LNCAP (cell line): ENCODE measurements at regions not wholly inside any gene's neighbourhood (a gene's known extent, or its start where the extent isn't known, plus 50 kb on each side); places are given as distances from the start of the nearest gene placed in this dataset.

Experiments used
- TF ChIP-seq, protein P1 (sequence below): fragments of 450-650 bp; IDR thresholded peaks from 2 replicates; pipeline ENCODE4 v1.5.1; 2017; ENCODE audit warnings: mild to moderate bottlenecking

DNA sequence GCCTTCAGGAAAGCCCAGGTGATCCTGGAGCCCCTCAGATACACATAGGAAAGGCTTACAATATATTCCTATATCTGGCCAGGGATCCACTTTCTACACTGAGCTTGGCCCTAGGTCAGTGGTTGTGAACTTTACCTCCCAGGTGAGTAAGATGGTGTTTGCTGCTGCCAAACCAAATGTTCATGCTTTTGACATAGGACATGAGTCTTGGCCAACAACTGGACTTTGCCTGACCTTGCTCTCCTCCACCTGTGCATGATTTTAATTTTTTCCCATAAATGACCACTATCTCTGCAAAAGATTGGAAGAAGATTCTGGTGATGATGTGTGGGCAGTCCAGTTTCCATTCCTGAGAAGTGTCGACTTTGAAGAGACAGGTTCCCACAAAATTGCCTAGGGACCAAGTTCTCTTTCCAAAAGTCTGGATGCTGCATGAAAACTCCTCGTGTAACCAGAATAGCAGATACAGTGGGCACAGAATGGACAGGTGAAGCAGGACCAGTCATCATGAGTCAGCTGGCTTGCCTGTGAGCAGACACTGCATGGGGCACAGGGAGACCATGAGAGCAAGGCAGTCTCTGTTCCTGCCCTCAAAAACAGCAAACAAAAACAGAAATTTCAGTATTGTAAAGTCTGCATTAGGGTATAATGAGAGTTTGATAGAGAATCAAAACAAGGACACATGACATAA, 226.4 kb upstream of the MON1B start:
- TF ChIP-seq, protein P1, sequence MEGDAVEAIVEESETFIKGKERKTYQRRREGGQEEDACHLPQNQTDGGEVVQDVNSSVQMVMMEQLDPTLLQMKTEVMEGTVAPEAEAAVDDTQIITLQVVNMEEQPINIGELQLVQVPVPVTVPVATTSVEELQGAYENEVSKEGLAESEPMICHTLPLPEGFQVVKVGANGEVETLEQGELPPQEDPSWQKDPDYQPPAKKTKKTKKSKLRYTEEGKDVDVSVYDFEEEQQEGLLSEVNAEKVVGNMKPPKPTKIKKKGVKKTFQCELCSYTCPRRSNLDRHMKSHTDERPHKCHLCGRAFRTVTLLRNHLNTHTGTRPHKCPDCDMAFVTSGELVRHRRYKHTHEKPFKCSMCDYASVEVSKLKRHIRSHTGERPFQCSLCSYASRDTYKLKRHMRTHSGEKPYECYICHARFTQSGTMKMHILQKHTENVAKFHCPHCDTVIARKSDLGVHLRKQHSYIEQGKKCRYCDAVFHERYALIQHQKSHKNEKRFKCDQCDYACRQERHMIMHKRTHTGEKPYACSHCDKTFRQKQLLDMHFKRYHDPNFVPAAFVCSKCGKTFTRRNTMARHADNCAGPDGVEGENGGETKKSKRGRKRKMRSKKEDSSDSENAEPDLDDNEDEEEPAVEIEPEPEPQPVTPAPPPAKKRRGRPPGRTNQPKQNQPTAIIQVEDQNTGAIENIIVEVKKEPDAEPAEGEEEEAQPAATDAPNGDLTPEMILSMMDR: no peak

DNA sequence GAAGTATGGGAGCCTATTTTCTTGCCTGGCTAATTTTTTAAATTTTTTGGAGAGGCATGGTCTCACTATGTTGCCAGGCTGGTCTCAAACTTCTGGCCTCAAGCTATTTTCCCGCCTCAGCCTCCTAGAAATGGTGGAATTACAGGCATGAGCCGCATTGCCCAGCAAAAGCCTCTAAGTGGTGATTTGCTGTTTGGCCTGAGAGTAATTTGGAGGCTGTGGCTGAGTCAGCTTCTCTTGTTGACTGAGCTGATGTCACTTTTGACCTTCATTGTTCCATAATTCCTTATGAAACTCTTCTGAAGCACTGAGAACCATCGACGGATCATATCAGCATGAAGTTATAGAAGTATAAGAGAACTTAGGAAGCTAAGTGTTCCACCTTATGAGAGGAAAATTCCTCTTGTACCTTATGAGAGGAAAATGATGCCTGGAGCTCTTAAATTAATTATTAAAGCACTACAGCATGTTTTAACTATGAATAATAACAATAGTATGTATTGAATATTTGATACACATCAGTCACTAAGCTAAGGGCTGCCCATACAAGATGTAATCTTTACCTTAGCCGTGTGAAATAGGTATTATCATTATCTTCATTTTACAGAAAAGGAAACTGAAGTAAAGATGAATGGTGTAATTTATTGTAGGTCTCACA, 220.8 kb upstream of the MON1B start:
- TF ChIP-seq, protein P1: no peak

DNA sequence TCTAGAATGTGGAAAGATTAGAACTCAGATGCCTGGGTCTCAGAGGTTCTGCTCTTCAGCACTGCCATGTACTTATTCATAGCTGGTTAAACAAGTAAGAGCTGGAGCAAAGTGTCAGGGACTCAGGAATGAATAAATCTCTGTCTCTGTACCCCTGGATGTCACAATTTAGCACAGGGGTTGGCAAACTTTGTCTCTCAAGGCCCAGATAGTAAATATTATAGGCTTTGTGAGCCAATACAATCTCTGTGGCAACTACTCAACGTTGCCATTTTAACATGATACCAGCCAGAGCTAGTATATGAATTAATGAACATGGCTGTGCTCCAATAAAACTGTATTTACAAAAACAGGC, 220.3 kb upstream of the MON1B start:
- TF ChIP-seq, protein P1: no peak

DNA sequence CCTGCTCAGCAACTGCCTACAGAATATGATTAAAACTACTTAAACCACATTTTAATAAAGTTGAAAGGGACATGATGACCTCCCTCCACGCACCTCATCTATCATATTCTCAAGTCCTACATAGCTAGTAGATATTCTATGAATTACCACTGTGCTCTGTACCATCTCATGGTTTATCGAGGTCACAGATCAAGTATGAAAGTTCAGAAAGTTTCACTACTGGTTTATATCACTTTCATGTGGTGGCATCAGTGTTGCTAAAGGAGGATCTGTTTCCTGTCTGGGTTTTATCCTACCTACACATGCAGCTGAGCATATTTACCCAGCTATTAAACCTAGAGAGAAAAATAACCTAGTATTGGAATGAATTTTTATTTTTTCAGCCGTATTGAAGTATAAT, 214.9 kb upstream of the MON1B start:
- TF ChIP-seq, protein P1: no peak

DNA sequence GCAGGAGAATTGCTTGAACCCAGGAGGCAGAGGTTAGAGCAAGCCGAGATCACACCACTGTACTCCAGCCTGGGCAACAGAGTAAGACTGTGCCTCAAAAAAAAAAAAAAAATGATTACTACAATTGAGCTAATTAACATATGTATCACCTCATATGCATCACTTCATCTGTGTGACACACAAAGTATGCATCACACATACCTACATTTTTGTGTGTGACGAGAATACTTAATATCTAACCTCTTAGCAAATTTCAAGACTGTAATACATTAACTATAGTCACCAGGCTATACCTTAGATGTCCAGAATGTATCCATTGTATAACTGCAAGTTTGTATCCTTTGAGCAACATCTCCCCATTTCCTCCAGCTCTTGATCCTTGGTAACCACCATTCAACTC, 214.2 kb upstream of the MON1B start:
- TF ChIP-seq, protein P1: no peak

DNA sequence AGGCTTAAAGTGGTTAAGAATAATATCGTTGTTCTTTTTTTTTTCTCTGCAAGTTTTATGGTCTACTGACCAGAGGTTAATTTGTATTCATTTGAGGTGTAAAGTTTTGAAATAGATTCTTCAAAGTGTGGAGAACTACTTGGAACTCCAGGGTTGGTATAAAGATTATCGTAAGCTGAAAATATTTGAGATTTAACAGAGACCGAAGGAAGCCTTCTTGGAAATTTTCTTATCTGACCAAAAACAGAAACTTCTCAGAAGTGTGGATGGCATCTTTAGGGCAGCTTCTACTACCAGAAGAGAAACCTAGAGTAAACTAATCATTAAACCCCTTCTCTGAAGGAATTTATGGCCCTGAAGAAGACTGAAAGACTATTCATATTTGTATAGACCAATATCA, 206.8 kb upstream of the MON1B start:
- TF ChIP-seq, protein P1: no peak

DNA sequence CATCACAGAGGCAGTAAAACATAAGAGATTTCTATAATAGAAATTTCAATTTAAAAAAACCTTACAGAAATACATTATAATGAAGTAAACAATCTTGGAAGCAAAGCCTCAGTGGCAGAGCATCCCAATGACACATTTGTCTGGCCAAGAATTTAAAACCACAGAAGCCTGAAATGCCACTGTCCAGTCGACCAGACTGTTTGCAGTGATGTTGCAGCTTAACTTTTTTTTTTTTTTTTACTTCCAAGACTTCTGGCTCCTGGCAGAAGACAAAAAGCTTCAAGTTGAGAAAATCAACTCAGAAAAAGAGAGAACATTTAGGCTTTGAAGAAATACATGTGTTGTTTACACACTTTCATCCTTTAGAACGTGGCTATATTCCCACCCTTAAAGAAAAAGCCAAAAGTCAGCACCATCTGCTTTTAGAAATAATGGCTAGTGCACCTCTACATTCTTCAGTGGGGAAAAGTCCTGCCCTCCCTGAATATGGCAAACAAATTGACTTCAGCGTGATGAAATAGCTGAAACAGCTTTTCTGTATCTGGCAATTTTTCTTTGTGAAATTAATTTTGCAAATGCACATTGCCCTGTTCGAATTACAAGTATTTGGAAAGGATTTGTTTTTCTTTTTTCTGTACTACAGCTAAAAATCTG, 205.5 kb upstream of the MON1B start:
- TF ChIP-seq, protein P1: no peak
